ENCODE measurements at regions not wholly inside any gene's neighbourhood (a gene's known extent, or its start where the extent isn't known, plus 50 kb on each side); places are given as distances from the start of the nearest gene placed in this dataset.

DNA sequence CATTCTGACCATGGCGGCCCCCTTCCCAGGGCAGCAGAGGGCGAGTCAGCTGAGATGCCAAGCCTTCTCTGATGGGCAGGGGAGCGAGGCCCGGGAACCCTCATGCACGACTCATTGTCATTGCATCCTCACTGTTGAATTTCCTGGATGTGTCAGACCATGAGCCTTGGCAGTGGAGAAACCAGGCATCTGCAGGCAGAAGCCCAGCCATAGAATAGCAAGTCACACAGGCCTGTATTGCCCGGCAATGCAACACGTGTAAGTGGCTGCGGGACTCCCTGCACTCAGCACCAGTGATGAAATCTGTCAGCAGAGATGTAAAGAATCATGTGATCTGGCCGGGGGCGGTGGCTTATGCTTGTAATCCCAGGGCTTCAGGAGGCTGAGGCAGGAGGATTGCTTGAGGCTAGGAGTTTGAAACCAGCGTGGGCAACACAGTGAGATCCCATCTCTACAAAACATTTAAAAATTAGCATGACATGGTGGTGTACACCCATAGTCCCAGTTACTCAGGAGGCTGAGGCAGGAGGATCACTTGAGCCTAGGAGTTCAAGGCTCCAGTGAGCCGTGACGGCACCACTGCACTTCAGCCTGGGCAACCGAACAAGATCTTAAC lies 199.7 kb downstream of the KATNAL1 start:
- no peak for DNase-seq (ENCODE audit: low read depth)

DNA sequence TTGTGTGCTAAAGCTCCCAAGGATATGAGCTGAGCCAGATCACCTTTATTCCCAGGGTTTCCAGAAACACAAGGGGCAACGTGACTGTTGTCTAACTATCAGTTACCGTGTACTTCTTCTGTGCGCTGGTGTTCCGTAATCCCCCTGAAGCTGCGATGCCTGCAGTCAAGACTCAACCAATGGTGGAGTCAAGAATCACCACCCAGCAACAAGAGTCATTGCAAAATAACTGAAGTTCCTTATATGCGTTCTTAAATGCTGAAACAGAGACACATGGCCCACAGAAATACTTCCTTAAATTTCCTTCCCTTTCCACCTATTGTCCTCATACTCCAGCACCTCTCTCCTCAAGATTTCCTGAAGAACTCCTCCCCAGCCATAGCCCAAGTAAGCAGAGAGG lies 200.2 kb downstream of the KATNAL1 start:
- DNase-seq (ENCODE audit: low read depth) = no peak

DNA sequence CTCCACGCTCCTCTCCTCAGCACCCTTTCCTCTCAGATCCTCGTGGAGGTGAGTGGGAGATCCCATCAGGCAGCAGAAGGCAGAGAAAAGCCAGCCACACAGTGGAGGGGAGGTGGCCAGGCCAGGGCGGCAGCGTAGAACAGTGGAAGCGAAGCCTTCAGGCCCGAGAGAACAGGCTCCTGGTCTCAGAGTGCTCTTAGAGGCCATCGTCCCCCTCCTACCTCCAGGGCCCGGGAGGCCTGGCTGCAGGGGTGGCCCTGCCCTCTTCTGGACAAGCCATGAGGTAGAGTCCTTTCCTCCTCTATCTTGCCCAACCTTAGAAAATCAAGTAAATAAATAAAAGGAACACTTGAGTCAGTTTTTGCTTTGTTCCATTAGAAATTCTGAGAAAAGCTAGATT lies 202.0 kb downstream of the KATNAL1 start:
- DNase-seq (ENCODE audit: low read depth) = no peak

DNA sequence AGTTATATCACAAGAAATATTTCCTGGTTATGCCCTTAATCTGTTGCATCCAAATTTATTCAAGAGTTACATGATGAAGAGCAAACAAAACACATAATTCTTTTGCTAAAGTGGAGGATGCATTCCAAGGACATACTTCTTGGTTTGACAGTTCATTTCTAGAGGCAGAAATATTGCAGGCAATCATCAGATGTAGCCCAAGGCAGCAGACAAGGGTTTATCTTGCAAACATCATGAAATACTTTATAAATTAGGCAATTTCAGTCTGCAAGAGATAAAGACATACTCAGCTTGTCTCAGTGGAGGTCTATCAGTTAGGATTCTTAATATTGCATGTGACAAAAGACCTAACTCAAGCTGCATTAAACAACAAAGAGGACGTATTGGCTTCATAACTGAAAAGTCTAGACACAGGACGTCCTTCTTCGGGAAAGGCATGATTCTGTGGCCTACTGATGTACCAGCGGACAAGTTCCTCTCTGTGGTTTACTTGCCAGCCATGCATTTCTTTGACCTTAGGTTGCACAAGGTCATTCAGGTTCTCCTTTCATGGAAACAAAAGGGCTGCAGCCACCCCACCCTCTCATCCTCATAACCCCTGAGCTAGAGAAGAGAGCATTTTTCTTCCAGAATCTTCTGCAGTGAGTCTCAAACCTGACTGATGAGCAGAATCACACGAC lies 204.1 kb downstream of the KATNAL1 start:
- DNase-seq (ENCODE audit: low read depth) = no peak

DNA sequence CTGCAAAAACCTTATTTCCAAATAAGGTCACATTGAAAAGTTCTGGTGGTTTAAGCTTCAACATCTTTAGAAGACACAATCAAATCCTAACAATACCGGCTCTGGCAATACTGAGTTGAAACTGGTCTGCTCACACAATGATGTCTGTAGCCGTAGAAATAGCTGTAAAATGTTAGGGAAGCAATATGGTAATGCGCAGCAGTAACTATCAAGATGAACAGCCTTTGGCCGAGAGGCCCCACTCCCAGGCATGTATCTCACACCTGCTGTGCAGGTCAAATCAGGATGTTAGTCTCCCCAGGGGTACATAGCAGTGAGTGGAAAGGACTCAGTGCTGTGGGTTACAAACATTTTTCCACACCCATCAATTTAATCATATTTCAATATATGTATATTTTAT lies 207.1 kb downstream of the KATNAL1 start:
- DNase-seq (ENCODE audit: low read depth) = no peak

DNA sequence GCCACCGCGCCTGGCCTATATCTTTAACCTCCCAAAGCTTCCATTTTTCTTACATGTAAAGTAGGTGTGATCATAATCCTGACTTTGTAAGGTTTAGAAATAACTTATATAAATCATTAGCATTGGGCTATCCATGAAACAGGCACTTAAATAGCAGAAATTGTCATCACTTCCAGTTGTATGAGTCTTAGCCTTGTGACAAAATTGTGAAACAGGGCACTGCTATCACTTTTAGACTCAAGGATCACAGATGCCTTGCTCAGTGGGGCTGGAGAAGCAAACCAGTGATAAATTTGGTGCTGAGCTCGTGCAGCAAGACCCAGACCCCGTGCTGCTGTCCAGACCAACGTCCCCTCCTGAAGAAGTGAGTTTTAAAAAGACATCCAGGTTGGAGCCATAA lies 209.7 kb downstream of the KATNAL1 start:
- DNase-seq (ENCODE audit: low read depth) = no peak

DNA sequence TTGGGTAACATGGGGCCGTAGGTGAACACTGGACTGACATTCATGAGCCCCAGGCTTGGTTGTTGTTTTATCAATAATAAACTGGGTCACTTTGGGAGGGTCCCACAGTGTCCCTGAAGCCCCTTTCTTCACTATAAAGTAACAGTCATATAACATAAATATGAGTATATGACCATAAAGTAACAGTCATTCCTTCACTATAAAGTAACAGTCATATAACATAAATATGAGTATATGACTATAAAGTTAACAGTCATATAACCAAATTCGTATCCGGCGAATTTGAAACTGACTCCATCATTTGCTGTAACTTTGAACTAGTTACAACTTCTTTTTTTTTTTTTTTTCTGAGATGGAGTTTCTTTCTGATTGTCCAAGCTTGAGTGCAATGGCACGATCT lies 210.3 kb downstream of the KATNAL1 start:
- no peak for DNase-seq (ENCODE audit: low read depth)

DNA sequence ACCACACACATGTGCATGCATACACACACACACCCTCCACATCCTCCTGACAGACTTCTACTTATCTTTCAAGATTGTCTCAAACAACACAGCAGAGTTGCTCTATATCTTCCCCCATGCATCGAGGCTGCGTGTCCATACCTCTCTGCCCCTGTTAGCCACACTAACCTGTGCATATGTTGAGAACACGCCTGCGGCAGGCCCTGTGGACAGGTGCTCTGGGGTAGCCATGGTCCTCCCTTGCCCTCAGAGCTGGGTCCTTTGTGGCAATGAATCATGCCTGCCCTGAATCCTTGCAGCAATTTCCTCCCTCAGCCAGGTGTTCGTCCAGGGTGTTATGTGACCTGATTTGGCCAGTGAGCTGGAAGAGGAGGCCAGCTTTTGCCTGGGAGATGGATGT lies 213.3 kb downstream of the KATNAL1 start:
- DNase-seq (ENCODE audit: low read depth) = no peak

DNA sequence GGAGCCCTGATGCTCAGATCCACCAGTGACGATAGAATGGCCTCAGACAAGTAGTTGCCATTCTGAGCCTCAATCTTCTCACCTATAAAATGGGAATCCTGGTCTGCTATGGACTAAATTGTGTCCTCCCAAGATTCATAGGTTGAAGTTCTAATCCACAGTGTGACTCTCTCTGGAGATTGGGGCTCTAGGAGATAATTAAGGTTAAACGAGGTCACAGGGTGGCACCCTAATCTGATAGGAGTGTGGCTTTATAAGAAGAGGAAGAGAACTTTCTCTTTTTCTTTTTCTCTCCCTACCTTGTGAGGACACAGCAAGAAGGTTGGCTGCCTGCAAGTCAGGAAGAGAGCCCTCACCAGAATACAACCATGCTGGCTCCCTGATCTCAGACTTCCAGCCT lies 214.1 kb downstream of the KATNAL1 start:
- DNase-seq (ENCODE audit: low read depth) = no peak

DNA sequence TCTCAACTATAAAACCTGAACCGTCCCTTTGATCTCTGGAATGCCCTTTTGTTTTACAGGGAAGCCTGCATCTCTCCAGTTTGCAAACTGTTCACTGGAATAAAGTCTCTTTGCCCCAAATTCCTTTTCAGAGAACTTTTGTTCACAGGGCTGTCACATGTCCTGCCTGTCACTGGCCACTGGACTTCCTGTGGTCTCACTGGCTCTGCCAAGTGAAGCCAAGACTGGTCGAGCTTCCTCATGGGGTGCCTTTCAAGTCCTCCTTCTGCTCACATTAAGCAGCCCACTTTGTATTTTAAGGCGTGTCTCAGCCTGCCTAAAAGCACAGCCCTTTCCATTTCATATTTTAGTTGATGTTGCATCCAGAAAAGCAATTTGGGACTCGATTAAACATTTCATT lies 215.7 kb downstream of the KATNAL1 start:
- no peak for DNase-seq (ENCODE audit: low read depth)

DNA sequence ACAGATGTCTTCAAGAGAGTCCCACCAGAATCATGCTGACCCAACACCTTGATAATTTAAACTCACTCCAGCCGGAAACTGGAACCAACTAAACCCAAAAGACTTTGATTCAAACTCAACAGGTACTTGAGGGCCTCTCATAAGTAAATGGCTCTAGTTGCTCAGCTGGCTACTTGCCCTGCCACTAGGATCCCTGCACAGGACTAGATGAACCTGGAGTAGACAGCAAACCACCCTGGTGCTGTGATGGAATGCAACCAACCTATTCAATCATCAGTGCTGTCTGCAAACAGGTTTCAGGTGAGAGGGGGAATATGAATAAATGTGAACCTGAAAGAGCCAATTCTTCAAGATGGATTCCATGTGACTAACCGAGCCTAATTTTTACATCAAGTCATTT lies 216.3 kb downstream of the KATNAL1 start:
- DNase-seq (ENCODE audit: low read depth) = no peak

DNA sequence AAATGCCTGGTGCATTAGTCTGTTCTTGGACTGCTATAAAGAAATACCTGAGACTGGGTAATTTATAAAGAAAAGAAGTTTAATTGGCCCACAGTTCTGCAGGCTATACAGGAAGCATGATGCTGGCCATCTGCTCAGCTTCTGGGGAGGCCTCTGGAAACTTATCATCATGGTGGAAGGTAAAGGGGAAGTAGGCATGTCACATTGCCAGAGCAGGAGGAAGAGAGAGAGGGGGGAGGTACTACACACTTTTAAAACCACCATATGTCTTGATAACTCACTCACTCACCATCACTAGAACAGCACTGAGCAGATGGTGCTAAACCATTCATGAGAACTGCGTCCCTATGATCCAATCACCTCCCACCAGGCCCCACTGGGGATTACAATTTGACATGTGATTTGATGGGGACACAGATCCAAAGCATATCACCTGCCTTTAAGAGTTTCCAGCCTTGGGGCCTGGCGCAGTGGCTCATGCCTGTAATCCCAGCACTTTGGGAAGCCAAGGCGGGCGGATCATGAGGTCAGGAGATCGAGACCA lies 219.0 kb downstream of the KATNAL1 start:
- DNase-seq (ENCODE audit: low read depth) = no peak

DNA sequence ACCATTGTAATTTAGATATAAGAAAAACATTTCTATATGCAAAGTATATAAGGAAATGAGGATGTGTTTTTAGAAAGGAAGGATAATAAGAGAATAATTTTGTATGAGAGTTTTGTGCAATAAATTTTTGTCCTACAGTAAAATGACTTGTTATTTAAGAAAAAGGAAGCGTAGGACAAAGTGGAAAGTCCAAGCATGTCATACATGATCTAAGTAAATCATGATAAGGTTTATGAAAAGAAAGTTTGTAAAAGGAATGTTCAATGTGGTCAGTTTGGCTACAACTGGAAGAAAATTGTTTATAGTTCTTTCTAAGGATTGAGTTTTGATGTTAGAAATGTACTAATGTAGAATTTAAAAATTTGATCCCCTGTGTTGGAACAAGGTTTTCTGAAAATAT lies 222.3 kb downstream of the KATNAL1 start:
- no peak for DNase-seq (ENCODE audit: low read depth)

DNA sequence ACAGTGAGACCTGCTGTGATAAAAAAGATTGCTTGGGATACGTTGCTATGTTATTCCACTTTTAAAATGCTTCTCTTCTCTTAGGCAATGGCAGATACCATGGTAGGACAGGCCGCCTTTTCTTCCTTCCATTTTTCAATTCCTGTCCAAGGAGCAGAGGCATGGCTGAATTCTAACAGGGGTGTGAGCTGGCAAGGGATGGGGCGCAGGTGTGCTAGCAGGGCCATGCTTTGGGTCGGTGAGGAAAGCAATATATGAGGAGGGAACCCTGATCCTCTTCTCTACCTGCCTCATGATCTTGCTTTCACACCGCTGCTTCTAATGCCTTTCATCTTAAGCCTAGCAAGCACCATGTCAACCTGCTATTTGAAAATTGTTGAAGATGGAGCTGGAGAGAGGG lies 225.0 kb downstream of the KATNAL1 start:
- DNase-seq (ENCODE audit: low read depth) = no peak

DNA sequence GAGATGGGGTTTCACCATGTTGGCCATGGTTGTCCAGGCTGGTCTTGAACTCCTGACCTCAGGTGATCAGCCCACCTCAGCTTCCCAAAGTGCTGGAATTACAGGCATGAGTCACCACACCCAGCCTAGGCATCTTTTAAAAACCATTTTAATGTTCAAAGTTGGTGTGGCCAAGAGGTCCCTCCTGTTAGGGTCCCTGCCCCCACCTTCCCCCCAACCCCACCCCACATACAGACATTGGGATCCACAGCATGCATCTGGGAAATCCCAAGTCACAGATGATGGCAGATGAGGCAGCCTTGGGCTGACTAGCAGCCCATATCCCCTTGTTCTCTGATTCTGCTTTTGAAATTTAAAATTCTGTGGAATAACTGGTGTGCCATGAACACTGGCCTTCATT lies 226.0 kb downstream of the KATNAL1 start:
- DNase-seq (ENCODE audit: low read depth) = no peak

DNA sequence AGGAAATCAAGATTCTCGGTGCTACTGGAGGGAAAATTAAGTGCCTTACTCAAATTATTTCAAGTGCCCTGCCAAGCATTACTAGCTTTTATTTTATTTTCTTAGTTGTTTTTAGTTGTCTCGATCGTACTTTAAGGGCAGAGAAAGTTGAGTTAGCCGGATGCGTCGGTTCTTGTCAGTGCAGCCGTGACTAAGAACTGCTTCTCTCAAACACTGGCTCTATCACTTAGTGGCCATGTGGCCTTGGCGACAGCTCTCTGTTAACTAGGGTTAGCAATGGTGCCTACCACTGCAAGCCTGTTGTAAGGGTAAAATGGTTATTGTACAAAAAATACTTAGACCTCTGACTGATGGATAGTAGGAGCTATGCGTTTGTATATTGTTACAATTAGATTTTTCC lies 227.8 kb downstream of the KATNAL1 start:
- no peak for DNase-seq (ENCODE audit: low read depth)

DNA sequence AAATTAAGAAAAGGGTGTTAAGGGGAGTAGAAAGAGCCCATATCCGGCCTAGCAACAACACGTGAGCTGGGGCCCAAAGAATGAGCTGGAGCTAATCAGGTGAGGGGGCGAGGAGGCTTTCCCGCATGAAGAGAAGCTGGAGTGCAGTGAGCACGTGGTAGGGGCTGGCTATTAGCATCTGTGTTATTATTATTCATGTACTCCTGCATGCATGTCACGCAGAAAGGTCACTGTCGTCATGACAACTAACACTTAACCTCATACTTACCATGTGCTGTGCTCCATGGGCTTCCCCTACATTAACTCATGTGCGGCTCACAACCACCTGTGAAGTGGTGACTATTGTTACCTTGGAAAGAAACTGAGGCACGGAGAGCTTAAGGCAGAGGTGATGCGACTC lies 227.6 kb upstream of the UBL3 start:
- DNase-seq (ENCODE audit: low read depth) = no peak

DNA sequence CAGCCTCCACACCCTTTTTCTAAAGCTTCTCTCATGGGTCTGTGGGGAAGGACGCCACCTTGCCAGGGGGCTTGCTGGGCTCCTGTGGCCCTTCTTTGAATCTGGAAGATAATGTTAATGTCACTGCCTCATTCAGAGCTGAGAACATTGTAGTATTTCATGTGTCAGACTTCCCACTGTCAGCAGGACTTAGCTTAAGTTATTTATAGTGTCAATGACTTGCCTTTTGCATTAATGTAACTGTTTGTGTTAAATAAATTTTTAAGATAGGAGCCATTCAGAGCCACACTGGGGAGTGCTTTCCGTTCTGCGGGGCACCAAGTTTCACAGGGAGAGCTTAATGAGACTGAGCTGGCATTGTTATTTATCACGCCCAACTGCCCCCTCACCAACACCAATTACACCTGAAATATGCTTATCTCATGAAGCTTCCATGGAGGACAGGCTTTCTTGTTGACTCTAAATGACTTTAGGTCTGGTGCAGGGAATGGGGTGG lies 226.9 kb upstream of the UBL3 start:
- no peak for DNase-seq (ENCODE audit: low read depth)

DNA sequence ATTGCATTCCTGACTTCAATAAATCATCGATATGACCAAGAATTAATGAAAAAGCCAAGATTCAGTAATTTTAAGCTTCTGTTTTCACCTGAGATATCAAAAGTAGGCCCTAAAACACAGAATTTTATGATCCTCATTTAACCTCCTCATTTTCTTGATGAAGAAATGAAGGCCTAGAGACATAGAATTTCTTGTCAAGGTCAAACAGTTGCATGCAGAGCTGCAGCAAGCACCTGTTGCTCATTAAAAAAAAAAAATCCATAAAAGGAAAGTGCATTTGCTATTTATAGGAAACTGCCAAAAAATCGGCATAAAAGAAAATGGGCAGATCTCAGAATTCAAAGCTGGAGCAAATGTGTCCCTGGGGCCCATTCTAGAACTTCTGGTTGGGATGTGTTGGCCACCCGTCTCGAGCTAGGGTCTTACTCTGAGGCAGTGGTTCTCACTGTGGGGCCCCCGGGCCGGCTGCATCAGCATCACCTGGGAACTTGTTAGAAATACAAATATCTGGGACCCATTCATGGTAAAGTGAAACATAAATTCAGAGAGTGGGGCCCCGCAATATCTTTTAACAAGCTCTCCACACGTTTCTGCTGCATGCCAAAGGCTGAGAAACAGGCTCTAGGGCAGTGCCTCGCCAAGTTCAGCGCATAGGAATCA lies 224.7 kb upstream of the UBL3 start:
- no peak for DNase-seq (ENCODE audit: low read depth)

DNA sequence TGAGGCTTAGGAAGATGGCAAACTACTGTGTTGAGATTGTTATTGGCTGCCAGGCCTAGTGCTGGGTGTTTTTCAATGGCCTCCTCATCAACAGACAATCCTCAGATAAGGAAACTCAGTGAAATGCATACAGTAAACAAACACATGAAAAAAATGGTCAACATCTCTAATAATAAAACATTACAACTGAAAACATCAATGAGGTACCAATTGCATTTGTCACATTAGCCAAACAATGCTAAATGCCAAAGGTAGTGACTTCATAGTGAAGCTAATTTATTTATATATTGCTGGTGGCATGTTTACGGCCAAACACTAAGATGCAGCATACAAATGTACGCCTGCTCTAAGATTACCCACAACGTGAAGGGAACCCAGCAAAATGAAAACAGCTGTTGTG lies 224.0 kb upstream of the UBL3 start:
- DNase-seq (ENCODE audit: low read depth) = no peak

DNA sequence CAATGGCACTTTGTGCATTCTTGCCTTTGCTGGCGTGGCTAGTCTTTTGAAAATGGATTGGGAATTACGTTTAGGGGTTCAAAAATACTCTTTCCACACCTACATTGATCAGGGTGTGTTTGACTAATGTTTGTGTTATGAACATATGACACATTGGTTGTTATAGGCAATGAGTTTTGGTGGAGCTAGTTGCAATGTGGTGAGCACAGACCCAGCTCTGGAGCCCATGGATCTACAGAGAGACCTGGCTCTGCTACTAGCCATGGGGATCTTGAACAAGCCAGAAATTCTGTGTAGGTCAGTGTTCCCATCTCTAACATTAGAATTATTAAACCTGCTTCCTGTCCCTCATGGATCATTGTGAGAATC lies 222.4 kb upstream of the UBL3 start:
- no peak for DNase-seq (ENCODE audit: low read depth)

DNA sequence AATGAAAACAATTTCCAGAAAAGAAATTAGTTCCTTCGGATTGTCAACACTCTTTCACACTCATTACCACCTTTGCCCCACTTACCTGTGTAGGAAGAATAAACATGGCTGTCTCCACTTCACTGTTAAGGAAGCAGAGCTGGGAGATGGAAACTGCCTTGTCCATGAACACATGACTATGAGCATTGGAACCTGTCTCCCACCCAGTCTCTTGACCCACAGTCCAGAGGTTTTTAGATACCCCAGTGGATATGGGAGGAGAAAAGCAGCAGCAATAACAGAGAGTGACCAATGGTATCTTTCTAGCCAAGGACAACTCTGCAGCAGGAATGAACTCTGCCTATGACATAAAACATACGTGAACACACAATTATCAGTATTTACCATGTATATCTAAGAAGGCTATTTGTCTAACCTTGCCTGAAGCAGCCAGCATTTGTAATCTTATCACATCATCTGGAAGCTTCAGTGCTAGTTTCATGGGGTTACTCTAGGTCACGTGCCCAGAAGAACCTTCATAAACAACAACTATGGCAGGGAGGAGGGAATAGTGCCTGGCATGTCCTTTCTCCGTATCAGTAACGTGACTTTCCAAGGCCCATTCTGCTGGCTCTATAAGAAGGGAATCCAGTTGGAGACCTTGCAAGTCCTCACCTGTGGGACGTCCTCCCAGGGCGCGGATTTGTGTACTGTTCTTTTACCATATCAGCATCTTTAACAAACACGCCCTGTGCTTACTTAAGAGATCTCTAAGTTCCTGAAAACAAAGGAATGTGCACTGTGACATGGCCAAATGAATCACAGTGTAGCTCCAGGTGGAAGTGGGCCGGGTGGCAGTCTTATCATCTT lies 221.8 kb upstream of the UBL3 start:
- DNase-seq (ENCODE audit: low read depth) = no peak
